ENCODE measurements at regions not wholly inside any gene's neighbourhood (a gene's known extent, or its start where the extent isn't known, plus 50 kb on each side); places are given as distances from the start of the nearest gene placed in this dataset.

DNA sequence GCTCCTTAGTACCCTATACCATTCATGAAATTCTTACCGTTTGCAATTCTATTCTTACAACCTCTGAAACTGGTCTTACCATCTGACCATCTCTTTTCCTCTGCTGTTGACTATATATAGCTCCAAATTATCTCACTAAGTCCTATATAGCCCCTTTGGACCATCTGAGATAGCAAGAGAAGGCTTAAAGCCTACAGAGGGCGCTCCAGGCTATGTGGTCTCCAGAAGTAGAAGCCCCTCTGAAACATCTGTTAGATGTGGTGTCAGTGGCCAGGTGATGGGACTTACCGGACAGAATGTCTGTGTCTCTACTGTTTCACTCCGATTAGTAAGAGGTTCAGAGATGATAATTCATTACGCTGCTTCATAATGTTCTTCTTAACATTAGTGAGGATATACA, 140.7 kb upstream of the BMP2 start:
- Histone ChIP-seq H3K27ac (ENCODE audit: extremely low read depth, low read depth, low read length) (no peak overlapping the region), H3K9me3 (ENCODE audit: control insufficient read depth, insufficient read depth, low read depth, low read length) (no peaks in the 10 kb centered on the region), H3K4me3 (ENCODE audit: low read depth, low read length) (no peak overlapping the region), H3K36me3 (ENCODE audit: control insufficient read depth in 2 of 2, insufficient read depth in 1 of 2, low read length in 2 of 2) (no peaks in the 10 kb centered on the region), H3K4me1 (ENCODE audit: control insufficient read depth, insufficient read depth, low read length) (no peaks in the 10 kb centered on the region)
- ChIA-PET POLR2A (no interaction called here), CTCF (interaction anchor here (0.7 to 4.2 kb wide), 8 partner anchors 10 to 144 kb away, joined by 3 to 18 read pairs (median 5); no protein-coding TSS in a partner anchor)
- TF ChIP-seq, protein P1, sequence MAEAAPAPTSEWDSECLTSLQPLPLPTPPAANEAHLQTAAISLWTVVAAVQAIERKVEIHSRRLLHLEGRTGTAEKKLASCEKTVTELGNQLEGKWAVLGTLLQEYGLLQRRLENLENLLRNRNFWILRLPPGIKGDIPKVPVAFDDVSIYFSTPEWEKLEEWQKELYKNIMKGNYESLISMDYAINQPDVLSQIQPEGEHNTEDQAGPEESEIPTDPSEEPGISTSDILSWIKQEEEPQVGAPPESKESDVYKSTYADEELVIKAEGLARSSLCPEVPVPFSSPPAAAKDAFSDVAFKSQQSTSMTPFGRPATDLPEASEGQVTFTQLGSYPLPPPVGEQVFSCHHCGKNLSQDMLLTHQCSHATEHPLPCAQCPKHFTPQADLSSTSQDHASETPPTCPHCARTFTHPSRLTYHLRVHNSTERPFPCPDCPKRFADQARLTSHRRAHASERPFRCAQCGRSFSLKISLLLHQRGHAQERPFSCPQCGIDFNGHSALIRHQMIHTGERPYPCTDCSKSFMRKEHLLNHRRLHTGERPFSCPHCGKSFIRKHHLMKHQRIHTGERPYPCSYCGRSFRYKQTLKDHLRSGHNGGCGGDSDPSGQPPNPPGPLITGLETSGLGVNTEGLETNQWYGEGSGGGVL (tag by site-specific recombination; IDR thresholded peaks at IDR 0.05): no peak
- TF ChIP-seq, protein P2, sequence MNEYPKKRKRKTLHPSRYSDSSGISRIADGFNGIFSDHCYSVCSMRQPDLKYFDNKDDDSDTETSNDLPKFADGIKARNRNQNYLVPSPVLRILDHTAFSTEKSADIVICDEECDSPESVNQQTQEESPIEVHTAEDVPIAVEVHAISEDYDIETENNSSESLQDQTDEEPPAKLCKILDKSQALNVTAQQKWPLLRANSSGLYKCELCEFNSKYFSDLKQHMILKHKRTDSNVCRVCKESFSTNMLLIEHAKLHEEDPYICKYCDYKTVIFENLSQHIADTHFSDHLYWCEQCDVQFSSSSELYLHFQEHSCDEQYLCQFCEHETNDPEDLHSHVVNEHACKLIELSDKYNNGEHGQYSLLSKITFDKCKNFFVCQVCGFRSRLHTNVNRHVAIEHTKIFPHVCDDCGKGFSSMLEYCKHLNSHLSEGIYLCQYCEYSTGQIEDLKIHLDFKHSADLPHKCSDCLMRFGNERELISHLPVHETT (tag by site-specific recombination; IDR thresholded peaks at IDR 0.05): no peak
- no peak for TF ChIP-seq ZNF514 (tag by site-specific recombination; IDR thresholded peaks at IDR 0.05)
- no peak for TF ChIP-seq ZFP69B (tag by site-specific recombination; IDR thresholded peaks at IDR 0.05)
- TF ChIP-seq ZFP41 (tag by site-specific recombination; IDR thresholded peaks at IDR 0.05; ENCODE audit: borderline replicate concordance): no peak
- TF ChIP-seq OVOL3 (tag by site-specific recombination; IDR thresholded peaks at IDR 0.05): no peak
- TF ChIP-seq ZNF677 (tag by site-specific recombination; IDR thresholded peaks at IDR 0.05): no peak

DNA sequence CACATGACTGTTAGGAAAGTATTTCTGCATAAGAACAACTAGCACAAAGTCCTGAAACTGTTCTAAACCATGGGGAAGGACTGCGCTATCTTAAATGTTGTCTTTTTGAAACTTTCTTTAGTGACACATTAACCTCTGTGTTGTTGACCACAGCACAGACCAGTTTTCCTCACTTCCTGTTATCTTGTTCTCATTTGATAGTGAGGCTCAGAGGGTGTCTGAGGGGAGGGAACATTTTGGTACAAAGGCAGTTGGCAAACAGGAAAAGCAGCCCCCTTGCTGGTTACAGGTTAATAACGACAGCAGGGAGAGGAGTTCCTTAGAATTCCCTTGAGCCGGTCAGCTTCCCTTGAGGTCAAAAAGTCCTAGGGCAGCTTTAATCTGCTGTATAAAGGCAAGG, 143.5 kb upstream of the BMP2 start:
- POLR2A ChIA-PET: no interaction called here
- CTCF ChIA-PET: interaction anchor here (0.8 to 1.6 kb wide), 2 partner anchors 11 to 41 kb away, joined by 4 to 6 read pairs; no protein-coding TSS in a partner anchor
- Histone ChIP-seq H3K4me3 (ENCODE audit: low read depth, low read length) (no peak overlapping the region), H3K27ac (ENCODE audit: extremely low read depth, low read depth, low read length) (no peak overlapping the region), H3K36me3 (ENCODE audit: control insufficient read depth in 2 of 2, insufficient read depth in 1 of 2, low read length in 2 of 2) (no peaks in the 10 kb centered on the region), H3K4me1 (ENCODE audit: control insufficient read depth, insufficient read depth, low read length) (no peaks in the 10 kb centered on the region), H3K9me3 (ENCODE audit: control insufficient read depth, insufficient read depth, low read depth, low read length) (no peaks in the 10 kb centered on the region)
- TF ChIP-seq ZNF214 (tag by site-specific recombination; IDR thresholded peaks at IDR 0.05; ENCODE audit: borderline replicate concordance): no peak
- TF ChIP-seq ZSCAN23 (tag by site-specific recombination; IDR thresholded peaks at IDR 0.05): no peak
- no peak for TF ChIP-seq BCL11B (tag by site-specific recombination; IDR thresholded peaks at IDR 0.05; ENCODE audit: low read depth)
- TF ChIP-seq, protein P3, sequence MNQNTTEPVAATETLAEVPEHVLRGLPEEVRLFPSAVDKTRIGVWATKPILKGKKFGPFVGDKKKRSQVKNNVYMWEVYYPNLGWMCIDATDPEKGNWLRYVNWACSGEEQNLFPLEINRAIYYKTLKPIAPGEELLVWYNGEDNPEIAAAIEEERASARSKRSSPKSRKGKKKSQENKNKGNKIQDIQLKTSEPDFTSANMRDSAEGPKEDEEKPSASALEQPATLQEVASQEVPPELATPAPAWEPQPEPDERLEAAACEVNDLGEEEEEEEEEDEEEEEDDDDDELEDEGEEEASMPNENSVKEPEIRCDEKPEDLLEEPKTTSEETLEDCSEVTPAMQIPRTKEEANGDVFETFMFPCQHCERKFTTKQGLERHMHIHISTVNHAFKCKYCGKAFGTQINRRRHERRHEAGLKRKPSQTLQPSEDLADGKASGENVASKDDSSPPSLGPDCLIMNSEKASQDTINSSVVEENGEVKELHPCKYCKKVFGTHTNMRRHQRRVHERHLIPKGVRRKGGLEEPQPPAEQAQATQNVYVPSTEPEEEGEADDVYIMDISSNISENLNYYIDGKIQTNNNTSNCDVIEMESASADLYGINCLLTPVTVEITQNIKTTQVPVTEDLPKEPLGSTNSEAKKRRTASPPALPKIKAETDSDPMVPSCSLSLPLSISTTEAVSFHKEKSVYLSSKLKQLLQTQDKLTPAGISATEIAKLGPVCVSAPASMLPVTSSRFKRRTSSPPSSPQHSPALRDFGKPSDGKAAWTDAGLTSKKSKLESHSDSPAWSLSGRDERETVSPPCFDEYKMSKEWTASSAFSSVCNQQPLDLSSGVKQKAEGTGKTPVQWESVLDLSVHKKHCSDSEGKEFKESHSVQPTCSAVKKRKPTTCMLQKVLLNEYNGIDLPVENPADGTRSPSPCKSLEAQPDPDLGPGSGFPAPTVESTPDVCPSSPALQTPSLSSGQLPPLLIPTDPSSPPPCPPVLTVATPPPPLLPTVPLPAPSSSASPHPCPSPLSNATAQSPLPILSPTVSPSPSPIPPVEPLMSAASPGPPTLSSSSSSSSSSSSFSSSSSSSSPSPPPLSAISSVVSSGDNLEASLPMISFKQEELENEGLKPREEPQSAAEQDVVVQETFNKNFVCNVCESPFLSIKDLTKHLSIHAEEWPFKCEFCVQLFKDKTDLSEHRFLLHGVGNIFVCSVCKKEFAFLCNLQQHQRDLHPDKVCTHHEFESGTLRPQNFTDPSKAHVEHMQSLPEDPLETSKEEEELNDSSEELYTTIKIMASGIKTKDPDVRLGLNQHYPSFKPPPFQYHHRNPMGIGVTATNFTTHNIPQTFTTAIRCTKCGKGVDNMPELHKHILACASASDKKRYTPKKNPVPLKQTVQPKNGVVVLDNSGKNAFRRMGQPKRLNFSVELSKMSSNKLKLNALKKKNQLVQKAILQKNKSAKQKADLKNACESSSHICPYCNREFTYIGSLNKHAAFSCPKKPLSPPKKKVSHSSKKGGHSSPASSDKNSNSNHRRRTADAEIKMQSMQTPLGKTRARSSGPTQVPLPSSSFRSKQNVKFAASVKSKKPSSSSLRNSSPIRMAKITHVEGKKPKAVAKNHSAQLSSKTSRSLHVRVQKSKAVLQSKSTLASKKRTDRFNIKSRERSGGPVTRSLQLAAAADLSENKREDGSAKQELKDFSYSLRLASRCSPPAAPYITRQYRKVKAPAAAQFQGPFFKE (tag by site-specific recombination; IDR thresholded peaks at IDR 0.05; ENCODE audit: borderline replicate concordance): no peak
- no peak for TF ChIP-seq ZNF621 (tag by site-specific recombination; IDR thresholded peaks at IDR 0.05)
- TF ChIP-seq ZNF223 (tag by site-specific recombination; IDR thresholded peaks at IDR 0.05): no peak
- no peak for TF ChIP-seq ZNF677 (tag by site-specific recombination; IDR thresholded peaks at IDR 0.05)
- no peak for TF ChIP-seq ZEB2 (tag by site-specific recombination; IDR thresholded peaks at IDR 0.05)
- no peak for TF ChIP-seq ZNF560 (tag by site-specific recombination; IDR thresholded peaks at IDR 0.05; ENCODE audit: borderline replicate concordance)
- TF ChIP-seq GLI4 (tag by site-specific recombination; IDR thresholded peaks at IDR 0.05): no peak
